Activated T-helper 2 cell treated with anti-CD3 and anti-CD28 coated beads, Interferon-gamma antibody, Interleukin-2, Interleukin-4, amounts not matched to agents 10 μg/mL and 5 μg/mL and 100 μg/mL, durations not matched to agents 14 hours and 24 hours and 36 hours (primary cell): ENCODE measurements at regions not wholly inside any gene's neighbourhood (a gene's known extent, or its start where the extent isn't known, plus 50 kb on each side); places are given as distances from the start of the nearest gene placed in this dataset.

Experiments used
- DNase-seq: peaks from one replicate; pipeline ENCODE4 v3.0.0; 2021; ENCODE audit warnings: low spot score
- H3K27ac Mint-ChIP-seq: one replicate; pipeline ENCODE4 v1.8.0; 2021; ENCODE audit warnings: mixed read lengths
- H3K27me3 Mint-ChIP-seq: one replicate; pipeline ENCODE4 v1.8.0; 2021; ENCODE audit warnings: low read depth, mixed read lengths
- H3K36me3 Mint-ChIP-seq: one replicate; pipeline ENCODE4 v1.8.0; 2021; ENCODE audit warnings: low read depth, mixed read lengths
- H3K4me1 Mint-ChIP-seq: one replicate; pipeline ENCODE4 v1.8.0; 2021; ENCODE audit warnings: low read depth, mixed read lengths
- H3K4me3 Mint-ChIP-seq: one replicate; pipeline ENCODE4 v1.8.0; 2021; ENCODE audit warnings: low read depth, mild to moderate bottlenecking, moderate library complexity, mixed read lengths
- H3K9me3 Mint-ChIP-seq: one replicate; pipeline ENCODE4 v1.8.0; 2021; ENCODE audit warnings: mixed read lengths
- intact Hi-C: fragments of 100-400 bp; cut with micrococcal nuclease; formaldehyde crosslinking; loops from one replicate; pipeline ENCODE4 v1.15.1; 2023

DNA sequence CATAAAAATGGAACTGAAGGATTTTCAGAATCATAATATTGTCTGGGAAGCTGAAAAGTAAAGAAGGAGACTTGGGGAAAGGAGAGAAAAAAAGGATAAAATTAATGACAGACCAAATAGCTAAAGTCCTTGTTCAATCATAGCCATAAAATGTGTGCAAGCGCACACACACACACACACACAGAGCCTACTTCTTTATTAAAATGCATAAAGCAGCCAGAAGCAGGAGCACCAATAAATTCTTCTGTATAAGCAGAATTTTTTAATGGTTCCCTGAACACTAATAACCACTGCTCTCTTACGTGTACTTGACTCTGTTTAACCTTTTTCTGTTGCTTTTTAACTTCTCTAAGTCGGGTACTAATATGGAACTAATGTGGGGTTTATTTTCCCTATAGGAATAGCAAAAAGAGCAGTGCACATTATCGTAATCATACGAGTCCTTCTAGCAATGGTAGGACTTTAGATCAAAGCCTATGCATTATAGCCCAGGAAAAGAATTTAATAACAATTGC, 131.0 kb upstream of the PSMD7 start:
- Mint-ChIP-seq H3K4me1 (no peaks in the 10 kb centered on the region), H3K9me3 (no peaks in the 10 kb centered on the region), H3K27me3 (no peaks in the 10 kb centered on the region), H3K27ac (no peak overlapping the region), H3K4me3 (no peak overlapping the region), H3K36me3 (no peaks in the 10 kb centered on the region)
- intact Hi-C loops: no loop called here
- no peak for DNase-seq

DNA sequence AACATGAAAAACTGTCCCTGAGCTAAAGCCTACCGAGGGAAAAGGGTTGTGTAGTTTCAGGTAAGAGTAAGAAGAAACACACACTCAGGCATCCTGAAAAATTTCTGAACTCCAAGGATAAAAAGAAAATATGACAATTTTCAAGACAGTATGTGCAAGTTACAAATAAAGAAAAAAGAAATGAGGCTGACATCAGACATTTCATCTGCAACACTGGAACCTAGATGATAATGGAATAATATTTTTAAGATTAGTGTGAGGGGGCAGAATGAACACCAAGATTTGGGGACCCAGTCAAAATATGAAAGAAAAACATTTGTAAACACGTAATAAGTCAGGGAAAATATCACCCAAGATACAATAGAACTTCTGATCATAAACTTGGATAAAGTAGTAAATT, 135.9 kb upstream of the PSMD7 start:
- Mint-ChIP-seq H3K9me3 (no peaks in the 10 kb centered on the region), H3K36me3 (no peaks in the 10 kb centered on the region), H3K4me1 (no peaks in the 10 kb centered on the region), H3K27ac (no peak overlapping the region), H3K27me3 (no peaks in the 10 kb centered on the region), H3K4me3 (no peak overlapping the region)
- intact Hi-C loops: no loop called here
- no peak for DNase-seq

DNA sequence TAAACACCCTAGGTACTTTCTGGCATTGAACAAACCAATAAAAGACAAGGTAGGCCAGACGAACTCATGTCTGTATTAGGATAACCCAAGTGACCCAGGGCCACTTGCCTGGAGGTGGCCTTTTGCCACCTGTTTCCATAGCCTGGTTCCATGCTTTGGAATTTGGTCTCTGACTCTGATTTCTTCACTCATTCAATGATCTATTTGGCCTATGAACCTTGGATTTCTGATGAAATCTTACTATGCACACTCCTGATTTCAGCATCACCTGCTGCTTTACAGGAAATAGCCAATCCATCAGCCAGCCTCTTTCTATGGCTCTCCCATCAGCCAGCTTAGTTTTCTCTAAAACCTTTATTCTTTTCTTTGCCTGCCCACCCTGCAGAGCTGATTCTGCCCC, 142.8 kb upstream of the PSMD7 start:
- no peak overlapping the region for H3K4me3 Mint-ChIP-seq
- DNase-seq: no peak
- intact Hi-C loops: no loop called here
- H3K27me3 Mint-ChIP-seq: no peaks in the 10 kb centered on the region
- peaks cover 6% of the 10 kb centered on the region for H3K9me3 Mint-ChIP-seq
- no peak overlapping the region for H3K27ac Mint-ChIP-seq
- no peaks in the 10 kb centered on the region for H3K36me3 Mint-ChIP-seq
- no peaks in the 10 kb centered on the region for H3K4me1 Mint-ChIP-seq

DNA sequence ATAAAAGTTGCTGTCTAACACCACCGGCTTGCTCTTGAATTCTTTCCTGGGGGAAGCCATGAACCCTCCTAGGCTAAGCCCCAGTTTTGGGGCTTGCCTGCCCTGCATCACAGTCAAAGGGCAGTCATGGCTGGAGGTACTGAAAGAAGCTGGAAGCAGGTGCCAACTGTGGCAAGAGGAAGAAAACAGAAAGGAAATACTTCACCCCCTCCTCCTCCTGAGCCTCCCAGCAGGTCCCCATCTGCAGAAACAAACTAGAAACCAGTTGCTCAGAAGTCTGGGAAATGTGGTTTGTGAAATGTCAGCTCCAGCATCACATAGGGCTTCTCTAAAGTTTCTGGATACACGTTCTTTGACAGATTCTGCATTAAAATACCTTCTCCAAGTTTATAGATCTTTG, 150.0 kb upstream of the PSMD7 start:
- intact Hi-C loops: no loop called here
- DNase-seq: no peak
- Mint-ChIP-seq H3K27ac (no peak overlapping the region), H3K9me3 (no peaks in the 10 kb centered on the region), H3K27me3 (no peaks in the 10 kb centered on the region), H3K4me1 (no peaks in the 10 kb centered on the region), H3K36me3 (no peaks in the 10 kb centered on the region), H3K4me3 (no peak overlapping the region)

DNA sequence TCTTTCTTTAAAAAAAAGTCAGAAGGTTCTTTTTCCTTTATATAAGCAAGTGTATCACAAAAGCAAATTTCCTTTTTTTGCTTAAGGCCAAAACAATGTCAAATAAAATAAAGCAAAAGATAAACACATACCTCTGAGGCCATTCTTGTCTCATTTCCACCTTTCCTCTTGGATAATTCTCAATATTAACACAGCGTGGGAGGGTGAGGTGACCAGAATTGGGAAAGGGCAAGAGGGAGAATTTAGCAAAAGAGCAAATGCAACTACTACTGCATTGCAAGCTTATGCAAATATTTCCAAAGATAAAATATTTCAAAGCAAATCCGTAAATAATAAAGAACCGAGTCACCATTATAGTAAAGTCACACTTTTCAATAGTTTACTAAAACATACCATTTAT, 153.4 kb upstream of the PSMD7 start:
- no peak overlapping the region for H3K4me3 Mint-ChIP-seq
- no peaks in the 10 kb centered on the region for H3K9me3 Mint-ChIP-seq
- H3K27me3 Mint-ChIP-seq: no peaks in the 10 kb centered on the region
- intact Hi-C loops: no loop called here
- no peaks in the 10 kb centered on the region for H3K36me3 Mint-ChIP-seq
- H3K27ac Mint-ChIP-seq: no peak overlapping the region
- no peaks in the 10 kb centered on the region for H3K4me1 Mint-ChIP-seq
- DNase-seq: no peak

DNA sequence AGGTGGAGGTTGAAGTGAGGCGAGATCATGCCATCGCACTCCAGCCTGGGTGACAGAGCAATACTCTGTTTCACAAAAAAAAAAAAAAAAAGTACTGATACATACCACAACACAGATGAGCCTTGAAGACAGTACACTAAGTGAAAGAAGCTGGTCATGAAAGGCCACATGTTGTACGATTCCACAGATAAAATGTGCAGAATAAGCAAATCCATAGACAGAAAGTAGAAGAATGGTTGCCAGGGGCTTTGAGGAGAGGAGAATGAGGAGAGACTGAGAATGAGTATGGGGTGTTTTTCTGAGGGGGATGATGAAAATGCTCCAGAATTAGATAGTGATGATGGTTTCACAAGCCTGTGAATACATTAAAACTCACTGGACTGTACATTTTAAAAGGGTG, 155.6 kb upstream of the PSMD7 start:
- H3K4me1 Mint-ChIP-seq: no peaks in the 10 kb centered on the region
- H3K36me3 Mint-ChIP-seq: no peaks in the 10 kb centered on the region
- no peaks in the 10 kb centered on the region for H3K9me3 Mint-ChIP-seq
- H3K27me3 Mint-ChIP-seq: no peaks in the 10 kb centered on the region
- no peak for DNase-seq
- no peak overlapping the region for H3K4me3 Mint-ChIP-seq
- intact Hi-C loops: no loop called here
- H3K27ac Mint-ChIP-seq: no peak overlapping the region

DNA sequence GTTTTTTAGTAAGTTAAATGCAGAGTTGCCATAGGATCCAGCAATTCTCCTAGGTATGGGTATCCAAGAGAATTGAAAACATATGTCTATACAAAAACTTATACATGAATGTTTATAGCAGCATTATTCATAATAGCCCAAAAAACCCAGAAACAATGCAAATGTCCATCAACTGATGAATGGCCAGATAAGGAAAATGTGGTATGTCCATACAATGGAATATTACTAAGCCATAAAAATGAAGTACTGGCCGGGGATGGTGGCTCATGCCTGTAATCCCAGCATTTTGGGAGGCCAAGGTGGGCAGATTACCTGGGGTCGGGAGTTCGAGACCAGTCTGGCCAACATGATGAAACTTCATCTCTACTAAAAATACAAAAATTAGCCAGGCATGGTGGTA, 156.1 kb upstream of the PSMD7 start:
- Mint-ChIP-seq H3K4me1 (no peaks in the 10 kb centered on the region), H3K36me3 (no peaks in the 10 kb centered on the region), H3K9me3 (no peaks in the 10 kb centered on the region), H3K27me3 (no peaks in the 10 kb centered on the region), H3K27ac (no peak overlapping the region), H3K4me3 (no peak overlapping the region)
- no peak for DNase-seq
- intact Hi-C loops: no loop called here

DNA sequence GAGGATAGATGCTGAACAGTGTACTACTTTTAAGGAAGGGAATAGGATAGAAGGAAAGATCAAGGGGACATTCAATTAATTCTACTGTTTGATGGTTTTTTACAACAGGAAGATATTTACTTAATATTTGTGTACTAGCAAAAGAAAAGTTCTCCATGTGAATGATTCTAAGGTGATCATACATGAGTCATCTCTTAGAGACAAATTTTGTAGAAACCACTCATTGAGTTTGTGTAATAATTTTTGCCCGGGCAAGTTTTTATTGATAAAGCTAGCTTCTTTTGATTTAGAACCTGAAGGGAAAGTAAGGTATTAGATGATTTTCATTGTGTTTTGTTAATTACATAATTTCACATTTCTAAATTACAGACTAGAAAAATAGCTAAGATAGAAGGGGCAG, 172.8 kb upstream of the PSMD7 start:
- DNase-seq: no peak
- Mint-ChIP-seq H3K9me3 (no peaks in the 10 kb centered on the region), H3K27ac (no peak overlapping the region), H3K4me1 (no peaks in the 10 kb centered on the region), H3K4me3 (no peak overlapping the region), H3K36me3 (no peaks in the 10 kb centered on the region), H3K27me3 (no peaks in the 10 kb centered on the region)
- intact Hi-C loops: no loop called here

DNA sequence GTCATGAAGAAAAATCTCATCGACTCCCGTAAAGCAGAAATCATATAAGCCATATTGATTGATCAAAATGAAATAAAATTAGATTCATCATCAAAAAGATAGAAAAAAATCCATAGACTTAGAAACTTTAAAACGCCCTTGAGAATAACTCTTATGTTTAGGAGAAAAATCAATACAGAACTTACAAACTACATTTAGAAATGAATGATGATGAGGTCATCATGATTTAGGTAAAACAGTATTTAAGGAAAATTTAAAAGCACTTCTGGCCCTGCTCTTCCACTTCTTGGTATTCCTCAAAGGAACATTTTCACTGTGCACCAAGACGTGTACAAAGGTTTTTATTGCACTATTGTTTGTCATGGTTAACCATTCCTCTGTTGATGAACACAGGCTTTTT, 173.4 kb upstream of the PSMD7 start:
- Mint-ChIP-seq H3K27ac (no peak overlapping the region), H3K4me1 (no peaks in the 10 kb centered on the region), H3K27me3 (no peaks in the 10 kb centered on the region), H3K36me3 (no peaks in the 10 kb centered on the region), H3K9me3 (no peaks in the 10 kb centered on the region), H3K4me3 (no peak overlapping the region)
- DNase-seq: no peak
- intact Hi-C loops: no loop called here

DNA sequence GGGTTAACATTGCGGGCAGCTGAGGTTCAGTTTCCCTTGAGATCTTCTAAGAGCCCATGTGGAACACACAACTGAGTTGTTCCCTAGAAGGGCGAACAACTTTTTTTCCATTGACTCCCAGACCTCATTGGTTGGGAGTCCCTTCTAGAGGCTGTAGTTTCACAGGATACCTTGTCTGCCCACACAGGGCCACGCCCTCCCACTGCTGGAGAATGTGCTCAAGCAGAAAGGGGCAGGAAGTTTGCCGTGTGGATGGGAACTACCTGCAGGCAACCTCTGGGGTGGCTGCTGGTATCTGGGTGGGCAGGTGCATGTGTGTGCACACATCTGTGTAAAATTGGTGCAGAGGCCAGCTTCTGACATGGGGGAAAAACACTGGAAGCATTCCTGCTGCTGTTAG, 178.8 kb upstream of the PSMD7 start:
- no peaks in the 10 kb centered on the region for H3K9me3 Mint-ChIP-seq
- DNase-seq: no peak
- H3K27me3 Mint-ChIP-seq: no peaks in the 10 kb centered on the region
- H3K36me3 Mint-ChIP-seq: no peaks in the 10 kb centered on the region
- H3K4me3 Mint-ChIP-seq: no peak overlapping the region
- no peaks in the 10 kb centered on the region for H3K4me1 Mint-ChIP-seq
- intact Hi-C loops: no loop called here
- H3K27ac Mint-ChIP-seq: no peak overlapping the region

DNA sequence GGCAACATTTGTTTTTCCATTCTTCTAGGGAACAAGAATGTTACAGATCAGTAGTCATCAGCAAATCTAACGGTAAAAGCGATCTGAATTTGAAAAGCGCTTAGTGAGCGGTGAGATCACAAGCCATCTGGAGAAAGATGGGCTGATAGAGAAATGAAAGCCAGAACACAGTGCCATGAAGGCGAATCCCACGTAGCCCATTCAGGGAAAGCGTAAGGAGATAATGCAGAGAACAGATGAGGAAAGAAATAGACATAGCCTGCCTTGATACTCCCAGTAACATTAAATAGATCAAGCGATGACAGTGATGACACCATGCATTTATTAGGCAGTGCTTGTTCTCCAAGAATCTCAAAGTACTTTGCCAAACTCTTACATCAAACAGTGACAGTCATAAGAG, 183.1 kb upstream of the PSMD7 start:
- no peaks in the 10 kb centered on the region for H3K9me3 Mint-ChIP-seq
- H3K27me3 Mint-ChIP-seq: no peaks in the 10 kb centered on the region
- no peaks in the 10 kb centered on the region for H3K36me3 Mint-ChIP-seq
- intact Hi-C loops: no loop called here
- no peak overlapping the region for H3K4me3 Mint-ChIP-seq
- no peak overlapping the region for H3K27ac Mint-ChIP-seq
- no peak for DNase-seq
- no peaks in the 10 kb centered on the region for H3K4me1 Mint-ChIP-seq

DNA sequence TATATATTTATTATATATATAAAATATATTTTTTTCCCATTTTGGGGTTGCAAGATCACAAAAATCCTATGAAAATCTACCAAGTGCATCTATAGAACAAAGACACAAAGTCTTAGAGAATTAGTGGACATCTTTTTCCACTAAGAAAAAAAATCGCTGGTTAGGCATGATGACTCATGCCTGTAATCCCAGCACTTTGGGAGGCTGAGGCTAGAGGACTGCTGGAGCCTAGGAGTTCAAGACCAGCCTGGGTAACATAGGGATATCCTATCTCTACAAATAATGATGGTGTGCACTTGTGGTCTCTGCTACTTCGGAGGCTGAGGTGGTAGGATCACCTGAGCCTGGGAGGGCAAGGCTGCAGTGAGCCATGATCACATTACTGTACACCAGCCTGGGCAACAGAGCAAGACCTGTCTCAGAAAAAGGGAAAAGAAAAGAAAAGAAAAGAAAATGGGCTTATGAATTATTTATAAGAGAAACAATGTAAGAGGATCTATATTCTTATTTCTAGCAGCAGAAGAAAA, 185.1 kb upstream of the PSMD7 start:
- Mint-ChIP-seq H3K36me3 (no peaks in the 10 kb centered on the region), H3K27ac (no peak overlapping the region), H3K4me1 (peaks cover 4% of the 10 kb centered on the region), H3K4me3 (no peak overlapping the region), H3K27me3 (no peaks in the 10 kb centered on the region), H3K9me3 (no peaks in the 10 kb centered on the region)
- no peak for DNase-seq
- intact Hi-C loops: no loop called here

DNA sequence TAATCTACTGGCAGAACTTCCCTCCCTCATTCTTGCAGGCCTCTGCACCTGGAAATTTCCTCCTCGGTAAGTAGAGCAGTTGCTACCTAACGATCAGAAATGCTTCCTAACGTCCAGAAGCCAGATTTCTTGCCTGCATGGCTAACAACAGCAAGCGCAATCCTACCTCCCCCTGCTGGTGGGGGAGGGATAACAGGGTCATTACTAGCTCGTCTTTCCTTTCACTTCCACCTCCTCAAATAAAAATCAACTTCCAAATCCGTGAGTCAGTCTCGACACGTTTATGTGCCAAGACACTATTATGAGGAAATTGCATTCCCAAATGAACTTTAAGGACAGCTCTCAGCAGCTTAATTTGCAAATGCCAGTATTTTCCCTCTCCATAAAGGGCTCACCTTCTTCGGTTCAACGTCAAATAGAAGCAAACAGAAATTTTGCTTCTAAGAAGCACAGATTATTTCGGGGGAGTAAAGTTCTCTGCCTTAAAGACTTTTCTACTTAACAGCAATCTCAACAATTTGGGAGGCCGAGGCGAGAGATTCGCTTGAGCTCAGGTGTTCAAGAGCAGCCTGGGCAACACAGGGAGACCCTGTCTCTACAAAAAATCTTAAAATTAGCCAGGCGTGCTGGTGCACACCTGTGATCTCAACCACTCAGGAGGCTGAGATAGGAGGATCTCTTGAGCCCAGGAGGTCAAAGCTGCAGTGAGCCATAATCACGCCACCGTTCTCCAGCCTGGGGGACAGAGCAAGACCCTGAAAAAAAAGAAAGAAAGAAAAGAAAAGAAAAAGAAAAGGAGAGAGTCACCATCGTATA, 188.6 kb upstream of the PSMD7 start:
- H3K27me3 Mint-ChIP-seq: no peaks in the 10 kb centered on the region
- H3K4me1 Mint-ChIP-seq: peaks cover 4% of the 10 kb centered on the region
- DNase-seq: no peak
- peak overlapping the region; percentile 49 for H3K4me3 Mint-ChIP-seq
- H3K27ac Mint-ChIP-seq: no peak overlapping the region
- no peaks in the 10 kb centered on the region for H3K36me3 Mint-ChIP-seq
- intact Hi-C loops: no loop called here
- H3K9me3 Mint-ChIP-seq: no peaks in the 10 kb centered on the region
